ENCODE measurements at regions not wholly inside any gene's neighbourhood (a gene's known extent, or its start where the extent isn't known, plus 50 kb on each side); places are given as distances from the start of the nearest gene placed in this dataset.
"Not testable (repeated sequence)": the region's sequence is repeated elsewhere in the genome, so short reads cannot be mapped to it uniquely, and the experiment has no call there.

DNA sequence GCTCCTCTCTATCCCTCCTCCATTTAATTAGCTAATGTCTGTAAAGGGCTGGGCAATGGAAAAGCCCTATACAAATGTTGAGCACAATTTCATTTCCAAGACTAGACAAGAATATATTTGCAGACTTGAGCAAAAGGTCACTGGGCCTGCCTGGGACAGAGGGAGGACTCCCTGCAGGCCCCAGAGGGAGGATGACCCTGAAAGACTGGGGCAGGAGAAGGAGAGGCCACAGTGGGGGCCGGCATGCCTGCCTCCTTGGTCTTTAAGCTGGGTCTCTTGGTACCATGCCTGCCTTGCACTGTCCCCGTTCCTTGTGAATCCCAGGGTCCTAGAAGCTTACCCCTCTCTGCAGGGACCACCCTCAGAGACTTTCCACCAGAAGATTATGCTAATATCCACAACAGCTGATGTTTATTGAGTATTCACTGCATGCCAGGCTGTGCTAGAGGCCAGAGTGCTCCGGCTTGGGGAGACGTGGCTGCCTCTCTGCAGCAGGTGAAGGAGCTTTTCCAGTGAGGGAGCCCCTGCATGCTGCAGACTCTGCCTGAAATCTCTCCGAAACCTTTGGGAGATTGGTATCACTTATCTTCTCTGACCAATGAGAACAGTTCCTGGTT is 72.7 kb upstream of the HSPA9 start:
- no peak for DNase-seq (ENCODE audit: low spot score)

DNA sequence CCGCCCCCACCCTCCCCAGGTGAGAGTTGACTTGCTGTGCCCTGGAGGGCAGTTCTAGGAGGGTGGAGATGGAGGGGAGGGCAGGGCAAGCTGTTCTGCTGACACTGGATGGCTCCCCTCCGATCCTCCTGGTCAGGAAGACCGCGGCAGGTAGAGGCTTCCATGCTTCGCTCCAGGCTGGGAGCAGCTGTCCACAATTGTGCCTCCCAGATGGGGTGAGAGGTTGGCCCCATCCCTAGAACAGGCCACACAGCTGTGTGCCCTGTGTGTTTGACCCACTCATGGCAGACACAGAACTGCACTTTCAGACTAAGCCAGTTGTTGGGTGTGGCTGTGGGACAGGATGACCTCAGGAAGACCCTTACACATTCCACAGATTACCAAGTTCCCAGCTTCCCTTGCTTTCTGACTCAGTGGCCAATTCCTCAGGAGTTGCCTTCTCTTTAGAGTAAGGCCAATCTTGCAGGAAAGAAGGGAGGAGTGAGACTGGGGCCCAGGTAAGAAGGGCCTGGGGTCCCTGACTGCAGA is 72.1 kb upstream of the HSPA9 start:
- no peak for DNase-seq (ENCODE audit: low spot score)

DNA sequence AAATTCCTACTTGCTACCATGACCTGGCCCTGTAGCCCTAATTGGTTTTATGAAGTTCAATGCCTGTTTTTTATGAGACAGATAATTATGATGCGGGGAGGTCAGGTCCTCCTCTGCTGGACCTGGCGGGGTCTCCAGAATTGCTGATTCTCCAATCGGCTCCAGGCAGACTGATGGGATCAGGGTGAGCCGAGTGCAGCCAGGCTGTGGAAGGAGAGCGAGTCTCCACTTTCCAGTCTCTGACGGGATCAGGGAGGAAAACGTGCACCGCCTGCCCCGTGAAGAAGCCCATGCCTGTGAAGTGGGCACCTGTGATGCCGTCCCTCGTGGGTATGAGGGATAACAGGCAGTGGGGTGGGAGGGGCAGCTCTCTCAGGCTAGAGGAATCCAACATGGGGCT is 71.5 kb upstream of the HSPA9 start:
- no peak for DNase-seq (ENCODE audit: low spot score)

DNA sequence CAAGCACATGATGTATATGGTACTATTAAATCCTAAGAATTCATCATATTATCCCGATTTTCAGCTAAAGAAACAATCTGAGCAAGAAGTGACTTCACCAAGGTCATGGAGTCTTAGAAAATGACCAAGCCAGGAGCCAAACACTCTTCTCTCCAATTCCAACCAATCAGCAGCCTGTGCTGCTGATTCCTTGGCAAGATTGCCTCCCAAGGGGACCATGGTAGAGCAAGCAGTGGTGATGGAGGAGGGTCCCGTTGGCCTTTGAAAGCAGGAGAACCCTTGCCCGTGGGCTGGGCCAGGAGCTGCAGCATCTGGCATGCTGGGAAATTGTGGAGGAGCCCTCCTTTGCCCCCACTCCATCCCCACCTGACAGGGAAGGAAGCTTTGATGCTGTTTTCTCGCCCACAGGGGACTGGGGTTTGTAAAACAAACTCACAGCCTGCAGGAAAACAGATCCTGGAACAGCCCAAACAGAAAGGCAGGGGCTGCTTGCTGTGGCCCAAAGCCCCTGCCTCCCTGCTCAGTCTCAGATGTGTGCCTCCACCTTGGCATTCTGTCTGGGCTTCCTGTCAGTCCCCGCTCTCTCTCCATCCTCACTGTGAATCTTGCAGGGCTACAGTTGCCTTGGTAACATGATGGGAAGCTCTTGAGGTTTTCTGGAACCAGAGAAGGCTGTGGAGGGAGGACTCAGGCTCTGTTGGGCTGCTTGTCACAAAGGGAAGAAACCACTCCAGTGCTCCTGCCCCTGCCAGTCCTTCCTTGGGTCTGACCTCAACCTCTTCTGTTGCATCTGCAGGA is 70.8 kb upstream of the HSPA9 start:
- no peak for DNase-seq (ENCODE audit: low spot score)

DNA sequence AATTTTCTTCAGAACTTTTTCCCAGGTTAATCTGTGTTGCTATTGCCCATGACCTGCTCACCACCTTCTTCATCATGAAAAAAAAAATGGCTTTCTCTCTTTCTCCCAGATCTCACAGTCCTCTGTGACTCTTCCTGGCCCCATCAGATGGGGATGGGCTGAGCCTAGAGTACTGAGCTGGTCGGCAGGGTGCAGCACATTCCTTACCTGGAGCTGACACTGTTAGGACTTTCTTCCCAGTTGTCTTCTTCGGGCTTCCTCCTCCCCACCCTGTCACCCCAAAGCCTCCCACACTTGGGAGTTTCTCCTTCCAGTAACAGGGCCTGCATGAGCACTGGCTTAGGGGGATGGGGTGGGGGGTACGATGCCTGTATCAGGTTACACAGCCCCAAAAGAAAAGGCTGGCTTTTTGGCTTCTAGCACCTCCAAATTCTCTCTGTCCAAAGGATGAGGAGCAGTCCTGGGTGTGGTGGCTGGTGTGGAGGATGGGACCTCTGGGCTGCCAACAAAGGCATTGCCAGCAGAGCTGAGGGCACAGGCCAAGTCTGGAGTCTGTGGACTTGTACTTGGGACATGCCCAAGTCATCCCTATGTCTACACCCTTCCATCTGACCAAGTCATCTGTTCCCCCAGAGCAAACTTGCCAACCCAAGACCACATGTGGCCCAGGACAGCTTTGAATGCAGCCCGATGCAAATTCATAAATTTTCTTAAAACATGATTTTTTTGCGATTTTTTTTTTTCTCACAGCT is 68.0 kb upstream of the HSPA9 start:
- DNase-seq (ENCODE audit: low spot score) = no peak

DNA sequence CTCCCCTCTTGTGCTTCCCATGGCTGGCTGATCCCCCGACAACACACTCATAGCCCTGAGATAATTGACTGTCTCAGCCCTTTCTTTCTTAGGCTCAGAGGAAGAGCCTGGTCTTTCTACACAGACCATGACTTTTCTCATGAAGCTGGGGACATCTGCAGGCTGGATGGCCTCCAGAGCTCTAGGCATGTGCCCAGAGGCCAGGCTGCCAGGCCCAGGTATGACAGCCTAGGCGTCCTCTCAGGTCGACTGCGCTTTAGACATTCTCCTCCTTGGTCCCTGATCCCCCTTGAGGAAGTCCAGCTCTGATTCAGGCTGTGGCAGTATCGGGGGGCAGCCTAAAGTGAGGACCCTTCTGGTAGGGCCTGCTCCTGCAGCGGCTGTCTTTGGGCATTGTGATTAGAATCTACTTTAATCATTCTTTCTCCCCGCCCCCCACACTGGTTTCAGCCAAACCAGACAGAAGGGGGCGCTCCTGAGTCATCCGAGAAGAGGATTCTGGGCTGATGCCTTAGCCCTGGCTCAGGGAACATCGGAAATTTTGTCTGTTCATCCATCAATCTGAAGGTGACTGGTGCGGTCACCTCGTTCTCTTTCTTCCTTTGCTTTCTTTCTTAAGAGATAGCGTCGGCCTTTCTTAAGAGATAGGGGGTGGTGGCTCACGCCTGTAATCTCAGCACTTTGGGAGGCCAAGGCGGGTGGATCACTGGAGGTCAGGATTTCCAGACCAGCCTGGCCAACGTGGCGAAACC is 66.5 kb upstream of the HSPA9 start:
- DNase-seq (ENCODE audit: low spot score) = peak; percentile 19

DNA sequence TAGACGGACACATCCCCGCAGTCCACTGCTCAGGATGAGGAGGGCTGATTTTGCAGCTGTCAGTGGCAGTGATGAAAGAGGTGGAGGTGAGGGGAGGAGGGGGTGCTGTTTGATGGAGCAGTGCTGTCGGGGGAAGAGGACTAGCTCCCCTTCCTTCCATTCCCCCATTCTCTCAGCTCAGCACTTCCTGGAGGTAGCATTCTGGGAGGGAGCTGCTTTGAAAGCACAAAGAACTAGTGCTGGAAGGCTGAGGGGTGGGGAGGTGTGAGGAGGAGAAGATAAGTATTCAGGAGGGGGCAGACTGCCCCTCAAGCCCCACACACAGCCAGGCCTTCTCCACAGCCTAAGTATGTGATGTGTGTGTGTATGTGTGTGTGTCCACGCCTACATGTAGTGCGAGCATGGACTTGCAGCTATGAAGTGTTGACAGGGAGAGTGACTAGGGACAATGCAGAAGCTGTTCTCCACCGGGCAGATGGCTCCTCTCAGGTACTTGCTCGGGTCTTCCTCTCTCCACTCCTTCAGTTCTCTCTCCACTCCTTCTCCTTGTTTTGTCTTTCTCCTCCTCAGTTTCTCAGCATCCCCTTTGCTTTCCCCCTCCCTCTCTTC is 65.5 kb upstream of the HSPA9 start:
- DNase-seq (ENCODE audit: low spot score) = no peak

DNA sequence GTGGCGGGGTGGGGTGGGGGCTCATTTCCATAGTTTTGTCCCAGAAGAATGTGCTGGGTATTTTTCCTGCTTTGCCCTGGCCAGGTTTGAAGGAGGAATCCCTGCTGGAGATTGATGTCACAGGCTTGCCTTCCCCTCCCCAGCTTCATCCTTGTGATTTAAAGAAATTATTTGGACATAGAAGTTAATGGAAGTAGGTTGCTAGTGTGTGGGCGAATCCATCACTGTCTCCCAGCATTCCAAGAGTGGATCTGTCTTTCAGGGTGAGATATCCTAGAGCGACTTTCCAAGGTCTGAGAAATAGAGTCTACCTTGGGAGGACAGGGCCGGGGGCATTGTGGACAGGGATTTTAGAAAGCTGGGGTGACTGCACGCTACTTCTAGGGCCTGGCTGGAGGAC is 64.9 kb upstream of the HSPA9 start:
- no peak for DNase-seq (ENCODE audit: low spot score)

DNA sequence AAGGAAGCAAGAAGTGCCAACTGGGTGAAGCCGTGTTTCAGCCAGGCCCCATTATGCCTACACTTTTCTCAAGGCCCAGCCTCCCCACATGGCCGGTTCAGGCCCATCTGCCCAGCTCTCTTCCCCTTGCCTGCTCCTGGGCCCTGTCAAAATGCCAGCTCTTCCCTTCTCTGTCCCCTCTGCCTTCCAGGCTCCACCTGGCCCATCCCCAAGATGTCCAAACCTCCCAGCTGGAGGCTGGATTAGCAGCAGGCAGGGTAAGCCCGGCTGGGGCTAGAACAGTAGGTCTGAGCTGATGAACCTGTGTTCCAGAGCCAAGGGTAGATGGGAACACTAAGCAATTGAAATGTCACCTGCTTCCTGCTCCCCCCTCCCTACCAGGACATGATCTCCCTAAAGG is 64.1 kb upstream of the HSPA9 start:
- DNase-seq (ENCODE audit: low spot score) = no peak

DNA sequence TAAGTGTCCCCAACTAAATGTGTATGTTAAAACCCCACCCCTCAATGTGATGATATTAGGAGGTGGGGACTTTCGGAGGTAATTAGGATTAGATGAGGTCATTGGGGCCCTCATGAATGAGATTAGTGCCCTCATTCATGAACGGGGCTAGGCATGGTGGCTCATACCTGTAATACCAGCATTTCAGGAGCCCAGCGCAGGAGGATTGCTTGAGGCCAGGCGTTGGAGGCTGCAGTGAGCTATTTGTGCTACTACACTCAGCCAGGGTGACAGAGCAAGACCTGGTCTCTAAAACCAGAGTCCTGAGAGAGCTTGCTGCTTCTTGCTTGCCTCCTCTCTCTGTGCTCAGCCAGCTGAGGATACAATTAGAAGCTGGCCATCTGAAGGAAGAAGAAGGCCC is 62.1 kb upstream of the HSPA9 start:
- DNase-seq (ENCODE audit: low spot score) = no peak

DNA sequence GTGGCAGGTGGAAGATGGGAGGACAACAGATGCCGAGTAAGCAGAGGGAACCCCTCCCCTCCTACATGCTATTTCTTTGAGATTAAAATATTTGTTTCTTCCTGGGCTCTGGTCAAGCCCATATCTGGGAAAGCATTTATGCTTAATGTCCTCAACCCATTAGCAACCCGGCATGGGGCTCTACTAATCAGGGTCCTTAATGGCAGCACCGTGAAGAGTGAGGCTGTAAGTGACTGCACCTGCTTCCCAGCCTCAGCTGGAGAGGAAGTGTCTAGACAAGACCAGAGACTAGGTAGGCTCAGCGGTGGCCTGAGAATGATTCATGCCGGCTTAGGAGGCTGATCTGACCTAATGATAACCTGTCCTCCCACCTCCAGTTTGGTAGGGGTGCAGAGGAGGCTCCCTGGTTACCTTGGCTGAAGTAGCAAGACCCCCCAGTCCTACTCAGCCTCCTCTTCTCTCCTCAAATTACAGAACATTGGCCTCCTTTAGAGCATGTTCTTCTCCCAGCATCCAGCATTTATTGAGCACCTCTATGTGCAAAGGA is 61.3 kb upstream of the HSPA9 start:
- no peak for DNase-seq (ENCODE audit: low spot score)

DNA sequence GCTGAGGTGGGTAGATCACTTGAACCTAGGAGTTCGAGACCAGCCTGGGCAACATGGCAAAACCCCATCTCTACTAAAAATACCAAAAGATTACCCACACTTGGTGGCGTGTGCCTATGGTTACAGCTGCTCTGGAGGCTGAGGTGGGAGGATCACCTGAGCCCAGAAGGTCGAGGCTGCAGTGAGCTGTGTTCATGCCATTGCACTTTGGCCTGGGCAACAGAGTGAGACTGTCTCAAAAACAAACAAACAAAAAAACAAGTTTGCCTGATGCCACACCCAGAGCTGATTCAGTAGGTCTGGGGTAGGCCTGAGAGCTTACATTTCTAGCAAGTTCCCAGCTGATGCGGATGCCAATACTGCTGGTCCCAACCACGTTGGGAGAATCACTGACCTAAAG is 60.5 kb upstream of the HSPA9 start:
- DNase-seq (ENCODE audit: low spot score) = no peak

DNA sequence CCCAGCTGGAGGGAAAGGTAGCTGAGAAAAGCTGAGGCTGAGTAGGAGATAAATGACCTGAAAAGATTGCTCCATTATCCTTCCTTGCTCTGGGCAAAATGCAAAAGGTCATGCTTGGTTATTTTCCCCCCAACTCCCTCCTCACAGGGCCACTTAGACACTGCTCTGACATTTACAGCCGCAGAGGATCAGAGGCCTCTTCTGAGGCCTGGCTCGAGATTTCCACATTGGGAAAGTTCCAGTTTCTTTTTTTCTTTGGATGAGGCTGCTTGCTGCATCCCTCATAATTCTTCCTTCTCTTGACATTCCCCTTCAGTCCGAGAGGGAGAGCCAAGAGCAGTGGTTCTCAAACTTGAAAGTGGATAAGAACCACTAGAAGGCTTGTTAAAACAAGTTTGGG is 60.1 kb upstream of the HSPA9 start:
- no peak for DNase-seq (ENCODE audit: low spot score)

DNA sequence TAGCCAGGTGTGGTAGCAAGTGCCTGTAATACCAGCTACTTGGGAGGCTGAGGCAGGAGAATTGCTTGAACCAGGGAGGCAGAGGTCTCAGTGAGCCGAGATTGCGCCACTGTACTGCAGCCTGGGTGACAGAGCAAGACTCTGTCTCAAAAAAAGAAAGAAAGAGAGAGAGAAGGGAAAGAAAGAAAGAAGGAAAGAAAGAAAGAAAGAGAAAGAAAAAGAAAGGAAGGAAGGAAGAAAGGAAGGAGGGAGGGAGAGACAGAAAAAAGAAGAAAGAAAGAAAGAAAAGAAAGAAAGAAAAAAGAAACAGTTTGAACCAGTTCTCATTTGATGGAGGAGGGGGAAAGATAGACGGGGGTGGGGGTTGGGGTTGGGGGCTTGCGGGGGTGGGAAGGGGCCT is 59.6 kb upstream of the HSPA9 start:
- not testable (repeated sequence) for DNase-seq (ENCODE audit: low spot score)

DNA sequence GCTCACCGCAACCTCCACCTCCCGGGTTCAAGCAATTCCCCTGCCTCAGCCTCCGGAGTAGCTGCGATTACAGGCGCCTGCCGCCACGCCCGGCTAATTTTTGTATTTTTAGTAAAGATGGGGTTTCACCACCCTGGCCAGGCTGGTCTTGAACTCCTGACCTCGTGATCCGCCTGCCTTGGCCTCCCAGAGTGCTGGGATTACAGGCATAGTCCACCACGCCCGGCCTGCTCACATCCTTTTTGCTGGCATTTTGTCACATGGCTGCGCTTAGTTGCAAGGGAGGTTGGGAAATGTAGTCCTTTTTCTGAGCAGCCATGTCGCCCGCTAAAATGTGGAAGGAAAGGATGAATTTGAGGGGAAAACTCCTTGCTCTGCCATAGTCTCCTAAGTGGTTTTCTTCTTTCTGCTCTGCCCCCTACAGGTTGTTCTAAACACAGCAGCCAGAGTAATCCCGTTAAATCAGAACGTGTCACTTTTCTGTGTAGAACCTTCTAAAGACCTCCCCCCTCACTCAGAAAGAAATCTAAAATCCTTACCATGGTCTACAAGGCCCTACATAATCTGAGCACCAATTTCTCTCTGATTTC is 57.8 kb upstream of the HSPA9 start:
- DNase-seq (ENCODE audit: low spot score) = no peak

DNA sequence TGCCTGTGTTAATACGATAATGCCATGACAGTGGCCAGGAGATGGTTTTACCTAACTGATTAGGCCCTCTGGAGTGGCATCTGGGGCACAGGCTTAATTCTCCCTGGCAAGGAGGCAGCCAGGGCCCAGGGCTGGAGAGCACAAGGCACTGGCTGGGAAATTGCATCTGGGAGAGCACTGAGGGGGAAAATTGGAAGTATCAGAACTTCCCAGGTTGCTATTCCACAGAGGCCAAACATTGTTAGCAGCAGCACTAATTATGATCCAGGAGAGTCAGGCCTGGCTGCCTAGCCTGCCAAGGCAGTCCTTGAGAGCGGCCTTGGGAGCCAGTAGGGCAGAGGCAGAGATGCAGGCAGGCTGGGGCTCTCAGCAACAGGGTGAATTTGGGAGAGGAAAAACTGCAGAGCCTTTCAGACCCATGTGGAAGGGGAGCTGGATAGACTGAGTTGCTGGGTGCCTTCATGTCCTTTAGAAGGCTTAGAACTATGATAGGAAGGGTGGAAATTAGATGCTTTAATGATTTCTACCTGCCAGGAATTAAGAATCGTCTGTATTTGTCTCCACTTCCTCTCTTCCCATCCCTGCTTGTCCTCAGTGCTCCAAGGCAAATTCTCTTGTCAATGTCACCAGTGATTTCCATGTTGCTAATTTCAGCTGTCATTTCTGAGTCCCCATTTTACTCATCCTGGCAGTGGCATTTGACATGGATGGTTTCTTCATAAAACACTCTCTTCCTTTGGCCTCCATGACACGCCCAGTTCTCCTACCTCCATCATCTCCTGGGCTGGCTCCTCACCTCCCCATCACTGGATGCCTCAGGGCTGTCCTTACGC is 56.1 kb upstream of the HSPA9 start:
- DNase-seq (ENCODE audit: low spot score) = no peak

DNA sequence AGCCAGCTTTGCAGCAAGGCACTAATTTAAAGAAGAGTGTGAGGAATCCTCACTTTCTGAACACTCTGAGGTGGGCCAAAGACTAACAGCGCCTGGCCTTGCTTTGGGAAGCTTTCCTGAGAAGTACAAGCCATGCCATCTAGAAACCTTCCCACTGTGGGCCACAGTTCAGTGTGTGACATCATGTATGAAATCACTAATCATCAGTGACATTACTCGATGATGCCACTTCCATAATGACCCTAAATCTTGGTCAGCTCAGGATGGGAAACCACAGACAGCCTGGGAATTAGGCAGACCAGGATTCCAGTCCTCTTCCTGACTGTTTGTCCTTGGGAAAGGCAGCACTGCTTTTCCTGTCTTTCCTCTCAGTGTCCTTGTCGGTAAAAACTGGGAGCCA is 54.2 kb upstream of the HSPA9 start:
- DNase-seq (ENCODE audit: low spot score) = no peak

DNA sequence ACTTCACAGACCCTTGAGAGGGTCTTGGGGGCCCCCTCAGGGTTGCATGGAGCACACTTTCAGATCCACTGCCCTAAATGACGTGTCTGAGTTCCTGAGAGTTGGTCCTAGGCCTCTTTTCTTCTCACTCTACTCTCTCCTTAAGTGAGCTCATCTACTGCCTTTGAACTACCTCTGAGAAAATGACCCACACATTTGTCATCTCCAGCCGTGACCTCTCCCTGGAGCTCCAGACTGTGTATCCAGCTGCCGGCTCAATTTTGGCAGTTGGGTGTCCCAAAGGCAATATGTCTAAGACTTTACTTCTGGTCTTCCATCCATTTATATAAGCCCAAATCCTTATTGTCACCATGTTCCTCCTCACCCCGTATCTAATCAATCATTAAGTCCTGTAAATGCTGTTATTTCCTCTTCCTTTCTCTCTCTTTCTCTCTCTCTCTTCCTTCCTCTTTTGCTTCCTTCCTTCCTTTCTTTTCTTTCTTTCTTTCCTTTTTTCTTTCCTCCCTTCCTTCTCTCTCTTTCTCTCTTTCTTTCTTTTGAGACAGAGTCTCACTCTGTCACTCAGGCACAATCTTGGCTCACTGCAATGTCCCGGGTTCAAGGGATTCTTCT is 51.2 kb upstream of the HSPA9 start:
- no peak for DNase-seq (ENCODE audit: low spot score)

DNA sequence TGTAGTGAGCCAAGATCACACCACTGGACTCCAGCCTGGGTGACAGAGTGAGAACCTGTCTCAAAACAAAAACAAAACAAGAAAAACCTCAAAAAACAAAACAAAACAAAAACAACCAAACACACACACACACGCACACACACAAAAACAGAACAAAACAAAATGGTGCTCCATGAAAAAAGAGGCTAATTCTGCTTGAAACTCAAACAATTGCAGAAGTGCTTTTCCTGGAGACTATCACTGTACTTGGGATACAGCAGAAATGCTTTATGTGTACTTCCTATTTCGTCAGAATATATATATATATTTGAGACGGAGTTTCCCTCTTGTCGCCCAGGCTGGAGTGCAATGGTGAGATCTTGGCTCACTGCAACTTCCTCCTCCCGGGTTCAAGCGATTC is 49.9 kb upstream of the HSPA9 start:
- DNase-seq (ENCODE audit: low spot score) = no peak

Measured in CD4-positive, alpha-beta T cell treated with Interleukin-6 at 100 ng/mL for 8 hours (primary cell).